Nucleus accumbens (tissue), 56 donors: ENCODE measurements at regions not wholly inside any gene's neighbourhood (a gene's known extent, or its start where the extent isn't known, plus 50 kb on each side); places are given as distances from the start of the nearest gene placed in this dataset.
"Not testable (repeated sequence)": the region's sequence is repeated elsewhere in the genome, so short reads cannot be mapped to it uniquely, and the experiment has no call there.

ENCODE experiments used
- DNase-seq, 56 donors: peaks; one replicate each; lab custom pipeline; 2025; lab: John Stamatoyannopoulos, UW

DNA sequence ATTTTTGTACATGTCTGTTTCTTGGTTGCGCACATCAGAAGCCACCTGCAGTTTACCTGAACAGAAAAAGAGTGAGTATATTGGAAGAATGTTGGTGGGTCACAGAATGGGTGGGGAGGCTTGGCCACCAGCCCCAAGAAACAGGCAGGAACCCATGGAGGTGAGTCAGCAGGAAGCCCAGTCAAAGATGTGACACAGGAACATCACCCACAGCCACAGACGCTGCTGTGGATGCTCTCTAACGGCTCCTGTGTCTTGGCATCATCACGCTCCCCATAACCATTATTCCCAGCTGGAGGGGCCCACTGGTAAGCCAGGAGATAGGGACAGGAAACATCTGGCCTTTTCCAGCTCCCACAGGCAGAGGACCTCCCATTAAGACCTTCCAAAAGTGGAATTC, 94.0 kb upstream of the WSB1 start:
- DNase-seq, result no peak

DNA sequence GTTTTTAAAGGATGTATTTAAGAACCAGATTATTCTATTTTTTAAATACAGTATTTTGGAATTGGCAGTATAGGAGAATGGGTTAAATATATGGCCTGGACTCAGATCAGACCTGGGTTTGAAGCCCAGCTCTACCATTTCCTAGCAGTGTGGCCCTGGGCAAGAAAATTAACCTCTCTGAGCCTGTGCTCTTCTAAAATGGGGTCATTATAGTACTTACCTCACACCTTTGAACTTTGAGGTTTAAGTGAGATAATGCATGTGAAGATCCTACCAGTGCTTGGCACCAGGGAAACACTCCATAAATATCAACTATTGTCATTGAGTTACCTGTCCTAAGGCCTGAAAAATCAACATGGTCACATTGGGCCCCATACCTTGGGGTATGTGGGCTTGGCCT, 93.4 kb upstream of the WSB1 start:
- no peak for DNase-seq

DNA sequence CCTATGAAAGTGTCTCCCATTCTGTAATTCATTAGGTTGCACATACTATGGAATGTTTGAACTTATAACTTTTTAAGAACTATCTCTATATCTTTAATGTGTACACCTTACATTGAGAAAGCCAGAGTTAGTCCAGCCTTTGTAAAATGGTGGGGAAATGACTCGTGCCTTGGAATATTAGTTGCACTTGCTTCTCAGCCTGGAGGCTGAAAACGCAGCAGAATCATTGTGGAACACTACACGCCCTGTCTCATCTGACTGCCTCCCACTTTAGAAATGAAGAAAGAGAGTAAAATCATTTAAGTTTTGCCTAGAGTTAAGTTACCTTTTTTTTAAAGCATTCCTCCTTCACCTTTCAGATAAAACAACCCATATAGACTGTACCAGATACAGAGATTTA, 90.7 kb upstream of the WSB1 start:
- peak in 10 of 56 donors; percentile 1 to 18 (median 9) for DNase-seq

DNA sequence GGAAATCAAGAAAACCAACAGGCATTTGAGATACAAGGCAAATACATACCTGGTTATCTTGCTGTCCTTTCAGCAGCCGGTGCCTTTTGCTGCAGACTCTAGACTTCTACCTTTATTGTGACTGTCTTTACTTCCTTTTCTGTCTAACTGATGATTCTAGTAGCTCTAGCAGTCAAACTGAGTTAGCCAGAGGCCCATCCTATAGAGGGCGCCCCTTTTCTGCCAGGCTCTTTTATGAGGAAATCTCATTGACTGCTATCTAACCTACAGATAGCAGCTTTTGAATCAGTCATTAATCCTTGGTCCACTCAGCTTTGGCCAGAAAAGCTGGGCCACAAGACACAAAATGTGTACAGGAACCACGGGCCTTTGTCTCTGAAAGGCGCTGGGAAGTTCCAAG, 87.5 kb upstream of the WSB1 start:
- DNase-seq, result no peak

DNA sequence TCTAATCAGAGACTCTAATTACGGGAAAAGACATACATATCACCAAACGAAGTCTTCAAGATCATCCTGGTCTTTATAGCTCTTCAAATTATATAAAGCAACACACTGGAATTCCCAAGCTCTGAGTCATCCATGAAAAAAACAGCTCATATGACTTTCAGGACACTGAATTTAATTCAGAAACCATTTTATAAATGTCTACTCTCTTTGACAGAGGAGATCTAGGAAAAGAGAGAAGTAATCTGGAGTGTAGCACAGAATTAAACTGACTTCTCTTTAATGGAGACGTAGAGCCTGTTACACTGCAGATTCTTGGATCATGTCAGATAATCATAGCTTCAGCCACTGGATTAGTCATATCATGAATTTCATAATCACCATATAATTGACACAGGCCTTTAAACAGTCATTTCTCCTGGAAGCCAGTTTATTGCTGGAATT, 86.8 kb upstream of the WSB1 start:
- no peak for DNase-seq

DNA sequence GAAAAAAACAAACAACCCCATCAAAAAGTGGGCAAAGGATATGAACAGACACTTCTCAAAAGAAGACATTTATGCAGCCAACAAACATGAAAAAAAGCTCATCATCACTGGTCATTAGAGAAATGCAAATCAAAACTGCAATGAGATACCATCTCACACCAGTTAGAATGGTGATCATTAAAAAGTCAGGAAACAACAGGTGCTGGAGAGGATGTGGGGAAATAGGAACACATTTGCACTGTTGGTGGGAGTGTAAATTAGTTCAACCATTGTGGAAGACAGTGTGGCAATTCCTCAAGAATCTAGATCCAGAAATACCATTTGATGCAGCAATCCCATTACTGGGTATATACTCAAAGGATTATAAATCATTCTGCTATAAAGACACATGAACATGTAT, 85.5 kb upstream of the WSB1 start:
- not testable (repeated sequence) for DNase-seq

DNA sequence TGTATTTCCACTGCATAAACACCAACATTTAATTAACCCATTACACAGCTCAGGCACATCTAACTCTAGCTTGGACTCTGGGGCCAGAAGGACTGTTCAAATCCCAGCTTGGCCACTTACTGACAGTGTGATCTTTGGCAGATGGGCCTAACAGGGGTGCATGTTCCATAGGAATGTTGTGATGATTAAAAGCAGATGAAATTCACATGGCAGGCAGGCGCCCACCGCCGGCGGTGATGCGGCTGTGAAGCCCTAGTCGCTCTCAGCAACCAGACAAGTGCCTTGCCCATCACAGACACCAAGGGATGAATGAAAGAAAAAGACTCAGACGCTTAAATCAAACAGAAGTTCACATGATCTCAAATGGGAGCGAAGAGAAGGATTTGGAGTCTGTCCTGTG, 84.6 kb upstream of the WSB1 start:
- no peak for DNase-seq

DNA sequence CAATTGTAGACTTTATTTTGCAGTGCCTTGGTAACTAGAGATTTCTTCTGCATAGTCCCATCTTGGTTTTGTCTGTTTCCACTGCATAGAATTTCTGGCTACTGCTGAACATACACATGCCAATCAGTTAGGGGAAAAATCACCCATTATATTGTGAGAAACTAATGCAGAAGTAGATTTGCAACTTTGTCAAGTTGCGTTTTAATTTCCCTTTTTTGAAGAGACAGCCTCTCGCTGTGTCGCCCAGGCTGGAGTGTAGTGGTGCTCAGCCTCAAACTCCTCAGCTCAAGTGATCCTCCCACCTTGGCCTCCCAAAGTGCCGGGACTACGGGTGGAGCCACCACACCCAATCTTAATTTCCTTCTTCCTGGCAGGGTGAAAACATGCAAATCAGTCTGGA, 83.1 kb upstream of the WSB1 start:
- DNase-seq, result not testable (repeated sequence)

DNA sequence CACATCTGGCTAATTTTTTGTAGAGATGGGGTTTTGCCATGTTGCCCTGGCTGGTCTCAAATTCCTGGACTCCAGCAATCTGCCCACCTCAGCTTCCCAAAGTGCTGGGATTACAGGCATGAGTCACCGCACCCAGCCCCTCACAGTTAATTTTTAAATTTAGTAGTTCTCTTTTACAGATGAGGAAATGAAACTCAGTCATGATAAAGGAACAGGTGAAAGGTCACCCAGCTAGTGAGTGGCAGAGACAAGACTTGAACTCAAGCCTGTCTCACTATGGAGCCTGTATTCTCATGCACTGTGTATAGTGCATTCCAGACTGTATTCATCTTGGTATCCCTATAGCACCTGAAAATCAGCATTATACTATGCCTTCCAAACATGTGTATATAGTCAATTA, 77.1 kb upstream of the WSB1 start:
- DNase-seq, result no peak

DNA sequence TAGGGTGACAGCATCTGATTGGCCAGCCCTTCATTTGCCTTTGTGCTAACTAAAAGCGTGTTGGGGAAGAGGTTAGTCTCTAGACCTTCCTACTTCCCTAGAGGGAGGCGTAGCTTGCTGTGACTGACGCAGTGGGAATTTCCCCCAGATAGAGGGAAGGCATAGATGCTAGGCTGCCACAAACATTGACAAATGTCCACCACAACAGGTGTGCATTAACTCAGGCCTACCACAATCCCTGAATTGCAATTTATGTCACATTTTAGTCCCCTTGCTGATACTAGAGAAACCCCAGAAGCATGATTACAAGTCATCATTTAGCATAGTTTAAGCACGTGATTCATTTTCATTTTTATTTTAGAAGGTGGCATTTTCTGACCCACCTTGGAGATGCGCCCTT, 76.3 kb upstream of the WSB1 start:
- DNase-seq, result peak in 1 of 56 donors; percentile 0

DNA sequence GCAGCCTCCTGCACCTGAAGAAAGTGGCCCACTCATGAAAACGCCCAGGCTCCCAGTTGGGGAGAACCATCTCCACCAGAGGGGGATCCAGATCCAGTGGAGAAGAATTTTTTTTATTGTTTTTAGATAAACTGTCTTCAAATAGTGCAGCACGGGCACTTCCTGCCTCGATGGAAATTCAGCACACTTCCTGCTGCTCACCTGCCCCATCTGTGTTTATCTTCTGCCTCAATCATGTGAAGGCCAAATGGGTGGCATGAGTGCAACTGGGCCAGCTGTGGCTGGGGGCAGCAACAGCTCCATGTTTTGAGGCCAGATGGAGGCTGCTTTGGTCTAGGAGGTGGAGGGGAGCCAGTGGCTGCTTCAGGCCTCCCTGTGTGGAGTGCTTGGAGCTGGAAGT, 75.9 kb upstream of the WSB1 start:
- DNase-seq, result no peak

DNA sequence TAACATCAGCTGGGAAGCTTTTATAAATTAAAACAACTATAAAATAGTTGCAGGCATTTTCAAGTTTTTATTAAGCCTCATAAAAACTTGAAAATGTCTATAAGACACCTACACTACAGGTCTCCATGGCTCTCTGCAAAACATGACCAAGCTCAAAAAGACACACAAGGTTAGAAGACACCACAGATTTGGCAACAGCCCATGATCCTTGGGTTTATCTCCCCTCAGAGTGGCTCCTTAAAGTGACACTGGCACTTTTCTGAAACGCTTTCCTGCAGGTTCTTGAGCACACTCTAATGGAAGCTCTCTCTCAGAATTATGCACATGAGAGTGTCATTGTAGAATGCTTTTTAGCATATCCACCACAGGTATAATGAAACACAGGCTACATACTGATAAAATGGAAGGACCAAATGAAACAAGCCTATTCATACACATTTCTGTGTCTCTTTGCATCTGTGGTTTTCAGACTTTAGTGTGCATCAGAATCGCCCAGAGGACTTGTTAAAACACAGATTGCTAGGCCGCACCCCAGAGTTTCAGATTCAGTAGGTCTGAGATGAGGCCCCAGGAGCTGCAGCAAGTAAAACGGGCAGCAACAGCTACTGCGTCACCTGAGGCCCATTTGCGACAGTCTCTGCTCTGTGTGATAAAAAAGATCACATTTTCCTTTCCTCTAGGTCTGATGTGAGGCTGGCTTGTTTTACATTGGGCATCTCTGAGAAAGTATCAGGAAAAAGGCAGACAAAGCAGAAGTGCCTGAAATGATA, 75.0 kb upstream of the WSB1 start:
- no peak for DNase-seq

DNA sequence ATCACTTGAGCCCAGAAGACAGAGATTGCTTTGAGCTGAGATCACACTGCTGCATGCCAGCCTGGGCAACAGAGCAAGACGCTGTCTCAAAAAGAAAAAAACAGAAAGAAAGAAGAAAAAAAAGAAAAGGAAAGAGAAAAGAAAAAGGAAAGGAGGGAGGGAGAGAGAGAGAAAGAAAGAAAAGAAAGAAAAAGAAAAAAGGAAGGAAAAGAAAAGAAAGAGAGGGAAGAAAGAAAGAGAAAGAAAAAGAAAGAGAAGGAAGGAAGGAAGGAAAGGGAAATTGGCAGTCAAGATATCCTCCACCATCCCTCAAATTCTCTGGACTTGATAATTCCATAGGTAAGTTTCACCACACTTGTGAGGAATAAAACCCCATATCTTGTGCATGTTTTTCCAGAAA, 71.4 kb upstream of the WSB1 start:
- DNase-seq, result no peak

DNA sequence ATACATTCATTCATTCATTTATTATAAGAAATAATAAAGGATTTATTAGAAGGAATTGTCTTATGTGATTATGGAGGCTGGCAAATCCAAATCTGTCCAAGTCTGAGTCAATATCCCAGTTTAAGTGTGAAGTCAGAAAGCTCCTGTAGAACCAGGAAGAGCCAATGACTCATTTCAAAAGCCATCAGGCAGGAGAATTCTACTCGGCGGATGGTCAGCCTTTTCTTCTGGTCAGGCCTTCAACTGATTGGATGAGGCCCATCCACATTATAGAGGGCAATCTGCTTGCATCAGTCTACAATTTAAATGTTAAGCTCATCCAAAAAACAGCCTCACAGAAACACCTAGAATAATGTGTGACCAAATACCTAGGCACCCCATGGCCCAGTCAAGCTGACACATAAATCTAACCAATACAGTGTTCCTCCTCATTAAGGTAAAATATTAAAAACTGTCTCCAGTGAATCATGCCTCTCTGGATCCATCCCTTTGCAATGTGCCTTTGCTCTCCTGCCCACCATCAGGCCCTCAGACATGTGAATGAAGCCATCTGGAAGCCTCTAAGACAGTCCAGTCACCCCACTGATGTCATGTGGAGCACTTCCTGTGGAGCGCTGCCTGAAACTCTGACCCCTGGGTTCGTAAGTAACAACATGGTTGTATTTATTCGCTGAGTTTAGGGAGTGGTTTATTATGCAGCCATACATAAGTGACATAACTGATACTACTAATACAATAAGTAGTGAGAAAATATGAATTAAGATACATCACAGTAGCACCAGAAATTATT, 69.2 kb upstream of the WSB1 start:
- no peak for DNase-seq

DNA sequence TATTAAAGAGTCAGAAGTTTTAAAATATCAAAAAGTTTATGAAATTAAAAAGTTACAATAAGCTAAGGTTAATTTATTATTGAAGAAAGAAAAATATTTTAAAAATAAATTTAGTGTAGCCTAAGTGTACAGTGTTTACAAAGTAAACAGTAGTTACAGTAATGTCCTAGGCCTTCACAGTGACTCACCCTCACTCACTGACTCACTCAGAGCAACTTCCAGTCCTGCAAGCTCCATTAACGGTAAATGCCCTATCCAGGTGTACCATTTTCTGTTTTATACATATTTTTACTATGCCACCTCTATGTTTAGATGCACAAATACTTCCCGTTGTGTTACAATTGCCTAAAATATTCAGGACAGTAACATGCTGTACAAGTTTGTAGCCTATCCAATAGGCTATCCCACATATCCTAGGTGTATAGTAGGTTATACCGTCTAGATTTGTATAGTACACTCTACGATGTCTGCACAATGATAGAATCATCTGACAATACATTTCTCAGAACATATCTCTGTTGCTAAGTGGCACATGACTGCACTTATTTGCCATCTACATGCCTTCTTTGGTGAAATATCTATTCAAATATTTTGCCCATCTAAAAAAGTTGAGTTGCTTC, 67.2 kb upstream of the WSB1 start:
- DNase-seq, result no peak

DNA sequence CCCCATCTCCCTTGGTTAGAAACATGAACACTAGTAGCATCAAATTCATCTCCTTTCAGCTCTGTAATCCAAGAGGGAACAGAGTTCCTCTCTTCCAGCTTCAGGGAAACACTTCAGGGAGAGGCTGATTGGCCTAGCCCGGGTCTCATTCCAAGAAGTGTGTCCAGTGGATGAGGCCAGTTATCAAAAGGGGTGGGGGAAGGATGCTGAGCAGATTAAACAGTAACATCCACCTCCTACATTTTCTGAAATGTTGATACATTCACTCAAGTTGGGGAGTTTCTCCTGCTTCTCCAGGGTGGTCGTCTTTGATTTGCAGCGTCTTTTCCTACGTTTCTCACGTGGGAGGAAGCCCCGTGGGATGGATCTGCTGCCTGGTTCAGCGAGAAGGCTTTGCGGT, 62.9 kb upstream of the WSB1 start:
- DNase-seq, result no peak

DNA sequence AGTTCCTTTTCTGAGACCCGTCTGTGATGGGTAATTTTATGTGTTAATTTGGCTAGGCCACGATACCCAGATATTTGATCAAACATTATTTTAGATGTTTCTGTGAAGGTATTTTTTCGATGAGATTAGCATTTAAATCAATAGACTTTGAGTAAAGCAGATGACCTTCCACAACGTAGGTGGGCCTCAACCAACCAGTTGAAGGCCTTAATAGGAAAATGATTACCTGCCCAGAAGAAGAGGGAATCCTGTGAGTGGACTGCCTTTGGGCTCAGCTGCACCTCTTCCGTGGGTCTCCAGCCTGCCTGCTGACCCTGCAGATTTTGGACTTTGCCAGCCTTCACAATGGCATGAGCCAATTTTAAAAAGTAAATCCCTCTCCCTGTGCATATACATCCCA, 61.6 kb upstream of the WSB1 start:
- no peak for DNase-seq

DNA sequence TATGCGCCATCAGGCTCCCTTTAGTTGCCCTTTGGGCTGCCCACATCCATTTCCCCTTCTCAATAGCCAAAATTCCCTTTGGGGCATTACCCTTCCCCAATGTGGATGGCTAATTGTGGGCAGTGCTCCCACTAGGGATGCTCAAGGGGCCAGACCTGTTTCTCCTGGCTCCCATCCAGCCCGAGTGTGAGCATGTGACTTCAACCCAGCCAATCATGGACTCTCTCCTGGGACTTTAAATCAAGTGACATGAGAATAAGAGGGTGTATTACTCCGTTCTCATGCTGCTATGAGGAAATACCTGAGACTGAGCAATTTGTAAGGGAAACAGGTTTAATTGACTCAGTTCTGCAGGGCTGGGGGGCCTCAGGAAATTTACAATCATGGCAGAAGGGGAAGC, 60.9 kb upstream of the WSB1 start:
- DNase-seq, result no peak

DNA sequence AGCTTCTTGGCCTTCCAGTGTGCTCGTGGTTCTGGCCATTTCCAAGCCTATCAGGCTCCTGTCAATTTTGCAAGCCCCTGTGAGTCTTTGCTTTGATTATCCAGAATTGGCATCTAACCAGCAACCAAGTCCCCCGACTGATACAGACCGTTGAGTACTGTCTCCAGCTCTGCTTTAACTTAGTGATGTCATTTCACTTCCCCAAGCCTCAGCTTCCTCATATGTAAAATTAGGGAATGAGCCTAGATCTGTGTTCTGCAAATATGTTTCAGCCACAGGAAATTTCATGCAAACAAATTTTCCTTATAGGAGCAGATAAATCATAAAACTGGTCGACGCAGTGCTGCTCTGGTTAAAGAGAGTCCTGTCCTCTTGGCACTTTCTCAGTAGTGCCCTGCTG, 60.1 kb upstream of the WSB1 start:
- DNase-seq, result no peak

DNA sequence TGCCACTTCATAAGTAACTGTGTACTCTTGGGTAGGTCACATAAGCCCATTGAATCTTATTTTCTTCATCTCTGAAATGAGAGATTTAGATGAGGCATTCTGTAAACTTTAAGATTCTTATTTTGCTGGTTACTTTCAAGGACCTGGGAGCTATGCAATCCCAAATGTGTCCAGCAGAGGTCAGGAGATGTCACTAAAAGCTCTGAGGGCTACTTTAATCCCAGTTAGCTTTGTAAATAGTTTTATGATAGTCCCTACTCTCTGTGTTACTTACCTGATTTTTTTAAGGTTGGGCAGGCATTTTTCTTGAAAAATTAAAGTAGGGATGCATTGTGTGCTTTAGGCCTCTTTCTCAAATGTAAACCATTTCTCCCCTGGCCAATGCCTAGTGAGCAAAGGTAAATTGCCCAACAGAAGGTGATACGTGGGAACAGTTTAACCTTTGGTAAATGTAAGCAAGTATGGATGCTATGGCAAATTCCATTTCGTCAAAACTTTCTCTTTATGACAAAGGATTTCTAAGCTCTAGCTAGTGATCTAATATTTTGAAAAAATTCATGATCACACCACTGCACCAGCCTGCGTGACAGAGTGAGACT, 57.1 kb upstream of the WSB1 start:
- DNase-seq, result peak in 45 of 56 donors; percentile 9 to 89 (median 44)

DNA sequence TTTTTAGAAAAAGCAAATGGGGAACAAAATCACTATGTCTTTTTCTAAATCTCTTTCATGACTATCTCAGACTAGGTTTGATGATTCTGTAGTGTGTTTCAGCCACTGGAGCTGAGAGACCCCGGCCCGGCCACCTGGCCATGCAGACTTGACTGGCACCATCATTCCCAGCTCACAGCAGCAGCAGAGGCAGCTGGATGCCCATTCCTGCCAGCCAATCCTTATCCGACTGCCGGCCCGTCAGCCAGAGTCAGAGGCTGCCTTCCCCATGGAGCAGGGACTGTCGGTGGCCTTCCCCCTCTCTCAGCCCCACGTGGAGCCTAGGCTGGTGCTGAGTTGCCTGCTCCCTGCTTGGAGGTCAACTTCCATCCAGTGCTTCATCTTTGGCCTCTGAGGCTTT, 56.0 kb upstream of the WSB1 start:
- DNase-seq, result no peak
